Daoy (cell line): ENCODE measurements at regions not wholly inside any gene's neighbourhood (a gene's known extent, or its start where the extent isn't known, plus 50 kb on each side); places are given as distances from the start of the nearest gene placed in this dataset.

Experiments
- DNase-seq: peaks from one replicate; pipeline ENCODE4 v3.0.0-alpha.2; 2015; ENCODE audit warnings: low read depth

DNA sequence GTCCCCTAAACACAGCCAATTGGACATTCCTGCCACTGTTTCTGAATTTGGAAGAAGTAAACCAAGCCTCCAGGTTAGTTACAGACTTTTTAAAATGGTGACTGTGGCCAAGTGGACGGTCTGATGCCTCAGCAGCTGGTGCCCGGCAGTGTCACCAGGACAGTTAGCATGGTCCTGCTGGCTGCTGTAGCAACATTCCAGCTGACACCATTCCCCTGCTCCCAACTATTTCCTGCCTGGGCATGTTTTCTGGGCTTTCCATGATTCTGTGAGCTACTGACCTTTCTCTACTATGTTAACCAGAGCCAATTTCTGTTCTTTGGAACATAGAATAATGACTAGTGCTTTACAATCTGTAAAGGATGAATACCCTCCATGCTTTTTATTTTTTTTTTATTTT is 95.0 kb downstream of the TLR5 start:
- DNase-seq: no peak

GRCh38 chr1:223052462-223052861 is 90.6 kb downstream of the TLR5 start:
- no peak for DNase-seq

DNA sequence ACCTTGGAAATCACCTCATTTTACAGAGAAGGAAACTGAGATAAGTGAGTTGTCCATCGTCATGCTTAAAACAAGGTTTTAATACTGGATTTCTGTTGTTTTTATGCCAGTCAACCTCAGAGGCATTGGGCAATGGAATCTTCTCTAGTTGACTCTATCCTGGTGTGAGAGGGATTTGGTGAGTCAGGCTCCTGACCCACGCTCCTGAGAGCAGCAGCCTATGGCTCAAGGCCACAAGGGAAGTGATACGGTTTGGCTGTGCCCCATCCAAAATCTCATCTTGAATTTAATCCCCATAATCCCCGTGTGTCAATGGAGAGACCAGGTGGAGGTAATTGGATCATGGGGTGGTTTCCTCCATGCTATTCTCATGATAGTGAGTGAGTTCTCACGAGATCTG is 90.1 kb downstream of the TLR5 start:
- DNase-seq: peak; percentile 27

GRCh38 chr1:223056802-223057201 is 86.2 kb downstream of the TLR5 start:
- no peak for DNase-seq

GRCh38 chr1:223057569-223058093 is 85.4 kb downstream of the TLR5 start:
- DNase-seq: no peak
